H1 (cell line): ENCODE measurements at regions not wholly inside any gene's neighbourhood (a gene's known extent, or its start where the extent isn't known, plus 50 kb on each side); places are given as distances from the start of the nearest gene placed in this dataset.
"Not testable (repeated sequence)": the region's sequence is repeated elsewhere in the genome, so short reads cannot be mapped to it uniquely, and the experiment has no call there.

Source experiments
- CTCF ChIA-PET: fragments of 300-600 bp; sonication (Branson Sonifier 250); formaldehyde crosslinking; loops from one replicate; lab custom pipeline; 2021; ENCODE audit not compliant: partially characterized antibody; lab: Charles Lee
- POLR2A ChIA-PET: fragments of 300-600 bp; sonication (Branson Sonifier 250); formaldehyde crosslinking; loops from one replicate; lab custom pipeline; 2021; ENCODE audit warnings: inconsistent platforms; ENCODE audit not compliant: partially characterized antibody; lab: Charles Lee
- DNase-seq, 2 experiments: peaks; one replicate each; pipeline versions ENCODE4 v3.0.0 to v3.0.0-alpha.2; 2010 to 2022; ENCODE audit warnings: low spot score in 2 of 2, low read depth in 1 of 2, mixed read lengths in 1 of 2
- FAIRE-seq: peaks from 2 replicates; lab custom pipeline; 2011; peaks lifted over from hg19 to GRCh38; lab: Jason Lieb, UNC
- H2AFZ ChIP-seq: 2 replicates; pipeline ENCODE4 v1.8.1; 2012; ENCODE audit warnings: low read length, inconsistent platforms
- H2AK5ac ChIP-seq: 2 replicates; pipeline ENCODE4 v1.6.1; 2013; ENCODE audit warnings: low read depth, low read length
- H2BK120ac ChIP-seq: replicated peaks from 2 replicates; pipeline ENCODE3; 2013; ENCODE audit warnings: low read depth, low read length, inconsistent platforms
- H2BK12ac ChIP-seq: 2 replicates; pipeline ENCODE4 v1.6.1; 2013; ENCODE audit warnings: low read depth, low read length
- H2BK15ac ChIP-seq: 2 replicates; pipeline ENCODE4 v1.6.1; 2013; ENCODE audit warnings: low read length
- H2BK20ac ChIP-seq: 2 replicates; pipeline ENCODE4 v1.6.1; 2013; ENCODE audit warnings: low read length
- H2BK5ac ChIP-seq: 2 replicates; pipeline ENCODE4 v1.6.1; 2013; ENCODE audit warnings: low read depth, low read length
- H3K14ac ChIP-seq: 2 replicates; pipeline ENCODE4 v1.6.1; 2013; ENCODE audit warnings: inconsistent platforms; ENCODE audit not compliant: insufficient read length
- H3K18ac ChIP-seq: 2 replicates; pipeline ENCODE4 v1.6.1; 2013; ENCODE audit warnings: low read length; ENCODE audit errors: extremely low read depth
- H3K23ac ChIP-seq: 2 replicates; pipeline ENCODE4 v1.6.1; 2013; ENCODE audit warnings: inconsistent platforms; ENCODE audit not compliant: insufficient read length
- H3K23me2 ChIP-seq: 2 replicates; pipeline ENCODE4 v1.6.1; 2013; ENCODE audit warnings: low read depth, low read length
- H3K27ac ChIP-seq: 2 replicates; pipeline ENCODE4 v1.6.1; 2011; ENCODE audit warnings: low read depth, low read length, inconsistent platforms
- H3K27me3 ChIP-seq, 4 experiments: replicated peaks in 1 of 4; 1 replicate in 1 of 4; 2 replicates in 3 of 4; pipeline versions ENCODE4 v1.6.1 to v1.8.1; 2011 to 2013; ENCODE audit warnings: low read length in 3 of 4, mild to moderate bottlenecking in 3 of 4, inconsistent platforms in 2 of 4, mixed read lengths in 2 of 4, moderate library complexity in 1 of 4; ENCODE audit not compliant: control insufficient read depth in 3 of 4, insufficient read depth in 3 of 4; ENCODE audit errors: extremely low read depth in 1 of 4
- H3K36me3 ChIP-seq, 4 experiments: 2 replicates each; pipeline versions ENCODE4 v1.6.1 to v1.8.1; 2011 to 2013; ENCODE audit warnings: mild to moderate bottlenecking in 4 of 4, low read length in 3 of 4, moderate library complexity in 2 of 4, control low read depth in 1 of 4, inconsistent platforms in 1 of 4; ENCODE audit not compliant: insufficient read depth in 4 of 4, control insufficient read depth in 2 of 4
- H3K4ac ChIP-seq: replicated peaks from 2 replicates; pipeline ENCODE3; 2013; ENCODE audit warnings: low read length, low read depth, mixed read lengths, inconsistent platforms; ENCODE audit not compliant: insufficient read length
- H3K4me1 ChIP-seq, 4 experiments: replicated peaks in 1 of 4; 1 replicate in 1 of 4; 2 replicates in 3 of 4; pipeline versions ENCODE4 v1.6.1 to v1.8.1; 2011 to 2013; ENCODE audit warnings: low read length in 3 of 4, inconsistent platforms in 2 of 4, mixed read lengths in 1 of 4; ENCODE audit not compliant: insufficient read depth in 4 of 4, control insufficient read depth in 3 of 4
- H3K4me2 ChIP-seq, 2 experiments: 2 replicates each; pipeline versions ENCODE4 v1.6.1 to v1.8.1; 2011 to 2013; ENCODE audit warnings: low read depth in 2 of 2, low read length in 2 of 2, control low read depth in 1 of 2, inconsistent platforms in 1 of 2, mild to moderate bottlenecking in 1 of 2; ENCODE audit not compliant: insufficient read depth in 1 of 2
- H3K4me3 ChIP-seq, 4 experiments: fragments of 200-600, 300-600 bp in 1 of 4; sonication (generic), shearing (Covaris generic), sonication (Bioruptor Twin) in 1 of 4; 2 replicates each; pipeline versions ENCODE4 v1.5.1 to v1.8.1; 2011 to 2016; ENCODE audit warnings: low read length in 4 of 4, low read depth in 3 of 4, control low read depth in 2 of 4, inconsistent platforms in 2 of 4, mild to moderate bottlenecking in 2 of 4, mixed read lengths in 1 of 4, moderate library complexity in 1 of 4; ENCODE audit not compliant: insufficient read depth in 2 of 4; ENCODE audit errors: extremely low read depth in 1 of 4
- H3K56ac ChIP-seq: replicated peaks from 2 replicates; pipeline ENCODE3; 2013; ENCODE audit warnings: low read depth, mild to moderate bottlenecking, mixed read lengths, low read length, inconsistent platforms; ENCODE audit not compliant: insufficient read length
- H3K79me1 ChIP-seq: 2 replicates; pipeline ENCODE4 v1.6.1; 2013; ENCODE audit warnings: low read depth, low read length, control low read depth
- H3K79me2 ChIP-seq, 2 experiments: 2 replicates each; pipeline versions ENCODE4 v1.6.1 to v1.8.1; 2012 to 2013; ENCODE audit warnings: low read length in 2 of 2, mild to moderate bottlenecking in 2 of 2, inconsistent platforms in 1 of 2; ENCODE audit not compliant: insufficient read depth in 2 of 2, control insufficient read depth in 1 of 2
- H3K9ac ChIP-seq, 4 experiments: replicated peaks in 1 of 4; 1 replicate in 1 of 4; 2 replicates in 3 of 4; pipeline versions ENCODE4 v1.6.1 to v1.8.1; 2011 to 2013; ENCODE audit warnings: low read depth in 3 of 4, low read length in 3 of 4, control low read depth in 2 of 4, mild to moderate bottlenecking in 2 of 4, moderate library complexity in 2 of 4, inconsistent platforms in 1 of 4; ENCODE audit errors: extremely low read depth in 1 of 4
- H3K9me3 ChIP-seq, 2 experiments: 2 replicates each; pipeline versions ENCODE4 v1.6.1 to v1.8.1; 2012 to 2013; ENCODE audit warnings: mild to moderate bottlenecking in 2 of 2, moderate library complexity in 2 of 2, control low read depth in 1 of 2, inconsistent platforms in 1 of 2, low read depth in 1 of 2, low read length in 1 of 2, mixed read lengths in 1 of 2; ENCODE audit not compliant: insufficient read depth in 2 of 2
- H4K20me1 ChIP-seq, 2 experiments: replicated peaks in 1 of 2; 2 replicates each; pipeline versions ENCODE3 to v1.8.1; 2011 to 2013; ENCODE audit warnings: inconsistent platforms in 2 of 2, low read length in 2 of 2, mild to moderate bottlenecking in 1 of 2; ENCODE audit not compliant: insufficient read depth in 2 of 2, control insufficient read depth in 1 of 2
- H4K5ac ChIP-seq: 2 replicates; pipeline ENCODE4 v1.6.1; 2013; ENCODE audit warnings: low read length, low read depth, mixed read lengths, inconsistent platforms; ENCODE audit not compliant: insufficient read length
- H4K8ac ChIP-seq: 2 replicates; pipeline ENCODE4 v1.8.0; 2013; ENCODE audit warnings: mild to moderate bottlenecking, moderate library complexity, low read length, inconsistent platforms; ENCODE audit not compliant: insufficient read depth; ENCODE audit errors: extremely low read depth
- H4K91ac ChIP-seq: replicated peaks from 2 replicates; pipeline ENCODE3; 2013; ENCODE audit warnings: low read length, mixed read lengths, inconsistent platforms; ENCODE audit not compliant: insufficient read length
- CREB1 ChIP-seq: IDR thresholded peaks from 2 replicates; pipeline ENCODE4 v1.6.1; 2012; ENCODE audit warnings: inconsistent platforms
- SIN3A ChIP-seq, 2 experiments: IDR thresholded peaks in 1 of 2; conservative IDR thresholded peaks in 1 of 2; 2 replicates each; pipeline ENCODE4 v1.6.1; 2011 to 2012; ENCODE audit warnings: low read length in 2 of 2, improper control_type of control experiment in 1 of 2, low read depth in 1 of 2, mild to moderate bottlenecking in 1 of 2
- SIX5 ChIP-seq: IDR thresholded peaks from 2 replicates; pipeline ENCODE4 v1.6.1; 2011; ENCODE audit warnings: mild to moderate bottlenecking, low read depth, low read length
- WGBS, 2 experiments: shearing (Covaris generic) in 1 of 2; methylation state at CpG; one replicate each; pipeline versions ENCODE4 v1.1.6 to v1.1.7; 2013 to 2015; ENCODE audit warnings: low lambda C conversion rate in 2 of 2, mixed read lengths in 2 of 2, inconsistent platforms in 1 of 2, low coverage in 1 of 2, missing lambda C conversion rate in 1 of 2; ENCODE audit not compliant: insufficient replicate concordance in 2 of 2, insufficient coverage in 1 of 2, insufficient read length in 1 of 2; ENCODE audit errors: extremely low coverage in 1 of 2, missing lambda C conversion rate in 1 of 2; 5-methylcytosine and 5-hydroxymethylcytosine counted together

DNA sequence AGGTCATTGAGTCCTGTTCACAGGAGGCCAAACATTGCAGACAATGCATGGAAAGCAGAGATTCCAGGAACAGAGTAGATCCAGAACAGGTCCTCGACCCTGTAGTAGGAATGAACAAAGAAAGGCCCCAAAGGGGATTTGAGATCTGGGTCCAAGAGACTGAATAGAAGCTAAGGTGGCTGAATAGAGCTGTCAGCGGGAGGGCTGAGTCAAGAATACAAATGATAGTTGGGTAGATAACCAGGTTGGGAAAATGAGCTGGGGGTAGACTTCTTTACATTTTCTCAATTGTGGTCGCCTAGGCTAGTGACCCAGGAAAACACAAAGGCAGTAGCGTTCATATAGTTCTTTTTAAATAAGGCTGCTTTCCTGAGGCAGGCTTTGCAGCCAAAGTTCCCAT is 103.4 kb upstream of the ELMO1 start (continued):
- TF ChIP-seq SIX5 (no peak), CREB1 (no peak), SIN3A (conservative IDR thresholded peaks at IDR 0.05 in 1 of 2, IDR thresholded peaks at IDR 0.05 in 1 of 2; ENCODE audit: low read depth in 1 of 2, low read length in 2 of 2) (no peak)
- TF ChIP-seq, all 59 proteins: peak for 0

DNA sequence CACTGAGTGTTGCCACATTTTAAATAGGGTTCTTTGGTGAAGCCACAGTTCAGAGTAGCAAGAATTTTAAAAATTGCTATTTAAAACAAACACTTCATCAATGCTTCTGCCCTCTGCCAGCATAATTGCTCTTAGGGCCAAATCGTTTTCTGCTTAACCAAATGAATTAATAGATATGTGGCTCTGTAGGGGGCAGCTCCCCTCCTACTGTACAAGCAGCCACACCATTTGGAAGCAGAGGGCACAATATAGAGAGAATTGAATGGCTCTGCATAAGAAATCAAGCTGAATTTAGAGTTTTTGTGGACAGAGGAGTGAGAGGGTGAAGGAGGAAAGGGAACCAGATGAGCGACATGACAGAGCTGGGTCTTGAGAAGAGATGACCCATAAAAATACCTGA is 103.8 kb upstream of the ELMO1 start:
- H4K8ac ChIP-seq, H3K18ac ChIP-seq, H2BK20ac ChIP-seq, H3K9ac ChIP-seq, H4K5ac ChIP-seq, H3K79me1 ChIP-seq, H2BK120ac ChIP-seq, H3K9me3 ChIP-seq, H3K56ac ChIP-seq, H3K14ac ChIP-seq, H2BK5ac ChIP-seq, H2BK15ac ChIP-seq, FAIRE-seq, H3K27me3 ChIP-seq, H3K4me2 ChIP-seq, H3K4me1 ChIP-seq, H3K4ac ChIP-seq, H3K27ac ChIP-seq, H3K79me2 ChIP-seq, H3K36me3 ChIP-seq, H2AFZ ChIP-seq, H3K23me2 ChIP-seq, H4K20me1 ChIP-seq, H4K91ac ChIP-seq, H2BK12ac ChIP-seq, H3K4me3 ChIP-seq, POLR2A ChIA-PET, DNase-seq, H3K23ac ChIP-seq, H2AK5ac ChIP-seq: not testable (repeated sequence)
- WGBS, 2 experiments: 44% methylated on average over 2 of the region's 2 CpGs; no CpG with 5 or more reads in 1 of the 2 experiments
- CTCF ChIA-PET: interaction anchor here (1.1 kb wide), 1 partner anchor 57 kb away, joined by 4 read pairs; no protein-coding TSS in a partner anchor
